Tibial artery (tissue), 4 donors: ENCODE measurements at regions not wholly inside any gene's neighbourhood (a gene's known extent, or its start where the extent isn't known, plus 50 kb on each side); places are given as distances from the start of the nearest gene placed in this dataset.

ENCODE experiments used
- DNase-seq, 2 donors: peaks; one replicate each; pipeline ENCODE4 v3.0.0-alpha.2; 2019
- H3K27ac ChIP-seq, 2 donors: fragments of 200-600 bp; sonication (generic) in 1 of 2; 1 replicate in 1 of 2; 2 replicates in 1 of 2; pipeline ENCODE4 v1.5.1; 2018 to 2019; ENCODE audit warnings: mild to moderate bottlenecking in 1 of 2
- H3K27me3 ChIP-seq, 2 donors: fragments of 200-600 bp; sonication (generic) in 1 of 2; one replicate each; pipeline versions ENCODE4 v1.5.1 to v1.6.0; 2016 to 2019
- H3K36me3 ChIP-seq, 3 donors: fragments of 200-600 bp; sonication (generic) in 2 of 3; one replicate each; pipeline ENCODE4 v1.5.1; 2016 to 2019; ENCODE audit warnings: mild to moderate bottlenecking in 2 of 3
- H3K4me1 ChIP-seq, 4 donors: fragments of 200-600 bp; sonication (generic) in 2 of 4; 1 replicate in 3 of 4; 2 replicates in 1 of 4; pipeline ENCODE4 v1.5.1; 2016 to 2019
- H3K4me3 ChIP-seq, 2 donors: fragments of 200-600 bp; sonication (generic) in 1 of 2; 1 replicate in 1 of 2; 2 replicates in 1 of 2; pipeline ENCODE4 v1.5.1; 2018 to 2019; ENCODE audit warnings: mild to moderate bottlenecking in 2 of 2
- H3K9me3 ChIP-seq, 3 donors: fragments of 200-600 bp; sonication (generic) in 1 of 3; one replicate each; pipeline ENCODE4 v1.5.1; 2016 to 2019
- CTCF ChIP-seq, 2 experiments: fragments of 200-600 bp in 1 of 2; fragments of 450-650 bp in 1 of 2; IDR thresholded peaks; one replicate each; pipeline ENCODE4 v1.5.1; 2017 to 2019; ENCODE audit warnings: antibody characterized with exemption in 2 of 2, mild to moderate bottlenecking in 1 of 2, moderate library complexity in 1 of 2
- intact Hi-C: fragments of 100-400 bp; cut with DNase I; formaldehyde crosslinking; loops from one replicate; pipeline ENCODE4 v1.15.0; 2023; ENCODE audit warnings: low total_unique reads

- H3K9me3 ChIP-seq = no peaks in the 10 kb centered on the region
- DNase-seq = no peak
- TF ChIP-seq CTCF (IDR thresholded peaks at IDR 0.05) = no peak
- no peaks in the 10 kb centered on the region for H3K27me3 ChIP-seq
- intact Hi-C loops = no loop called here
- no peak overlapping the region for H3K4me3 ChIP-seq
- no peaks in the 10 kb centered on the region for H3K4me1 ChIP-seq
- no peak overlapping the region for H3K27ac ChIP-seq
- no peaks in the 10 kb centered on the region for H3K36me3 ChIP-seq
These were observed 76.1 kb upstream of the JUN start for GRCh38 chr1:58859769-58860485.

DNA sequence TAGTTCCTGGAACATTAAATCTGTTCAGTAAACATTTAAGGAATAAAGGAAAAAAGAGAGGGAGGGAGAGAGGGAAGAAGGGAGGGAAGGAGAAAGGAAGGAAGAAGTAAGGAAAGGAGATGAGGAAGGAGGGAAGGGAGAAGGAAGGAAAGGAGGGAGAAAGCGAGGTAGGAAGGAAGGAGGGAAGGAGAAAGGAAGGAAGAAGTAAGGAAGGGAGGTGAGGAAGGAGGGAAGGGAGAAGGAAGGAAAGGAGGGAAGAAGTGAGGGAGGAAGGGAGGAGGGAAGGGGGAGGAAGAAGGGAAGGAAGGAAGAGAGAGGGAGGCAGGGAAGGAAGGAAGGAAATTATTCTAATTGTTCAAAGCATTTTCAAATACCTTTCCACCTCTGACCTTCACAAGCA is 77.2 kb upstream of the JUN start:
- H3K36me3 ChIP-seq = no peaks in the 10 kb centered on the region
- TF ChIP-seq CTCF (IDR thresholded peaks at IDR 0.05) = no peak
- intact Hi-C loops = no loop called here
- no peak overlapping the region for H3K4me3 ChIP-seq
- no peaks in the 10 kb centered on the region for H3K27me3 ChIP-seq
- no peak overlapping the region for H3K27ac ChIP-seq
- H3K4me1 ChIP-seq = no peaks in the 10 kb centered on the region
- no peaks in the 10 kb centered on the region for H3K9me3 ChIP-seq
- DNase-seq = no peak

- no peaks in the 10 kb centered on the region for H3K36me3 ChIP-seq
- H3K27me3 ChIP-seq = no peaks in the 10 kb centered on the region
- TF ChIP-seq CTCF (IDR thresholded peaks at IDR 0.05) = no peak
- no peak overlapping the region for H3K27ac ChIP-seq
- H3K4me3 ChIP-seq = no peak overlapping the region
- H3K9me3 ChIP-seq = no peaks in the 10 kb centered on the region
- no peaks in the 10 kb centered on the region for H3K4me1 ChIP-seq
- no peak for DNase-seq
- intact Hi-C loops = no loop called here
These were observed 77.7 kb upstream of the JUN start for GRCh38 chr1:58861506-58861905.

GRCh38 chr1:58862728-58863385 is 79.0 kb upstream of the JUN start:
- no peak overlapping the region for H3K27ac ChIP-seq
- intact Hi-C loops = no loop called here

DNA sequence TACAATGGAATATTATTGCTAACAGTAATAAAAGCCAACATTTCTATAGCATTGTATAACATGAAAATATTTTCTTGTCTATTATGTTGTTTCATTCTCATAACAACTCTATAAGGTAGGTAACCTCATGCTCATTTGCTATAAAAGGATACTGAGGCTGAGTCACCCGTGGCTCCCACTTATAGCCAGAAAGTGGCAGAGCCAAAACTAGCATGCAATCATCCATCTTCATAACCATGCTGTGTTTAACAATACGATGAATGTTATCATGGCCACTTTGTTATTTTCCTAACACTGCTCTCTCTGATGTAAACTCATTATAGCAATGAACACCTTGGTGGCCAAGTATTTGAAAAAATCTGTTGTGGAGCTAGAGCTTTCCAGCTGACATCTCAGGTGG is 80.8 kb upstream of the JUN start:
- no peak for TF ChIP-seq CTCF (IDR thresholded peaks at IDR 0.05)
- H3K27ac ChIP-seq = no peak overlapping the region
- H3K9me3 ChIP-seq = no peaks in the 10 kb centered on the region
- no peaks in the 10 kb centered on the region for H3K27me3 ChIP-seq
- no peak overlapping the region for H3K4me3 ChIP-seq
- no peak for DNase-seq
- intact Hi-C loops = no loop called here
- no peaks in the 10 kb centered on the region for H3K36me3 ChIP-seq
- H3K4me1 ChIP-seq = no peaks in the 10 kb centered on the region

More at GRCh38 chr1:58862728-58863385, 79.0 kb upstream of the JUN start:
- DNase-seq = no peak
- H3K9me3 ChIP-seq = no peaks in the 10 kb centered on the region
- no peaks in the 10 kb centered on the region for H3K27me3 ChIP-seq
- TF ChIP-seq CTCF (IDR thresholded peaks at IDR 0.05) = no peak
- H3K4me3 ChIP-seq = no peak overlapping the region
- H3K4me1 ChIP-seq = no peaks in the 10 kb centered on the region
- no peaks in the 10 kb centered on the region for H3K36me3 ChIP-seq
